GM19043 (cell line): ENCODE measurements at regions not wholly inside any gene's neighbourhood (a gene's known extent, or its start where the extent isn't known, plus 50 kb on each side); places are given as distances from the start of the nearest gene placed in this dataset.

Source experiments
- ATAC-seq: cut with Tn5 transposase; IDR thresholded peaks from one replicate; pipeline ENCODE4 v1.9.1; 2021; ENCODE audit warnings: low read depth; ENCODE audit not compliant: unreplicated experiment

GRCh38 chr1:214977110-214977509 lies 105.4 kb upstream of the KCNK2 start:
- no peak for ATAC-seq

GRCh38 chr1:214977700-214978374 lies 104.7 kb upstream of the KCNK2 start:
- ATAC-seq = no peak

GRCh38 chr1:214979191-214979590 lies 103.3 kb upstream of the KCNK2 start:
- ATAC-seq = no peak

DNA sequence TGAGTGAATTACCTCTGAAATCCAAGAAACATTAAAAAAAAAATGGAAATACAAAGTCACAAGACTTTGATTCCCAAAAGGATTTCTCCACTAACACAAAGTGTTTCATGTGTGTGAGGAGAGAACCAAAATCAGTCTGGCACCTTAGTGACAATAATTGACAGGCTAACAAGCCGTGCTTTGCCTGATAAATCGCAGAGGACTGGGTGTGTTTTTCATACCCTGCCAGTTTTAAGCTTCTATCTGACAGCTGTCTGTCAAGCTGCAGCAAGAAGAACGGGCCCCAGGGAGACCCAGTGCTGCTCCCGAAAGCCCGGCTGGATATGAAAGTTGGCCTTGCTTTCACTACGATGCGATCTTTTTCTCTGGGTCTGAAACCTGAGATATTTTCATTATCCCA lies 101.6 kb upstream of the KCNK2 start:
- ATAC-seq = no peak

DNA sequence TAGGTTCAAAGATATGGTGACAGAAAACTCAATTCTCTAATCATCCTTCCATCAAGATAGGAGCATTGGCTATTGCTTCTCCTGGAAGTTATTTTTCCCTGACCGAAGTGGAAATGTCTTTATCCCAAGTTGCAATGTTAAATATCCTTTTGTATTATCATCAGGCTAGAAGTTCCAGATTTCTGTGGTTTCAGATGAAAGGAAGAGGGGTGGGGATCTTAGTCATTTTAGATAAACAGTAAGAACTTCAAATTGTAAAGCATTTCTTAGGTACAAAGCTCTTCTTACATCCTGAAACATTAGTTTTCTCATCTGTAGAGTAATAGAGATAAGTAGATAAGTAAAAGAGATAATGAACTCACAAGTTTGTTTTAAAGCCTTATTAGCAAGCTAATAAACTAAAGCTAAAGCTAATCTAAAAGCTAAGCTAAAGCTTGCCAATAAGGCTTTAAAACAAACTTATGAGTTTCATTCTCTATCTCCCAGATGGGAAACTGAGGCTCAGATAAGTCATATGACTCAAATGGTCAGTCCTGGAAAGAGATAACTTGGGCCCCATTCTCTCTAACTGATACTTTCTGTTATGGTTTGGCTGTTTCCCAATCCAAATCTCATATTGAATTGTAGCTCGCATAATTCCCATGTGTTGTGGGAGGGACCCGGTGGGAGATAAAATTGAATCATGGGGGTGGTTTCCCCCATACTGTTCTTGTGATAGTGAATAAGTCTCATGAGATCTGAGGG lies 99.2 kb upstream of the KCNK2 start:
- ATAC-seq = no peak

DNA sequence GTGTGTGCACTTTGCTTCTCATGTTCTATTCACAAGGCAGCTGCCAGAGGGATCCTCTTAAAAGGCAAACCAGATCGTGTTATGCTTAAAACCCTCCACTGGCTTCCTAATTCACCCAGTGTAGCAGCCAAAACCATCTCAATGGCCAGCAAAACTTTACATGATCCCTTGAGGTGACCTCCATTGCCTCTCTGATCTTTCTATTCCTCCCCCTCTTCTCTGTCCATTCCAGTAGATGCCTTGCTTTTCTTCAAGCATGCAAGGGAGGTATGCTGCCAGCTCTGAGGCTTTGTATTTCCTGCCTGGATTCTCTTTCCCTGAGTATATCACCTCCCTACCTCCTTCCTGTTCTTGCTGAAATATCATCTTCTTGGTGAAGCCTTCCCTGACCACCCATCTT lies 93.2 kb upstream of the KCNK2 start:
- no peak for ATAC-seq

- no peak for ATAC-seq
Observed at GRCh38 chr1:214990619-214991018, 91.9 kb upstream of the KCNK2 start.

GRCh38 chr1:214991691-214992315 lies 90.7 kb upstream of the KCNK2 start:
- ATAC-seq = no peak

DNA sequence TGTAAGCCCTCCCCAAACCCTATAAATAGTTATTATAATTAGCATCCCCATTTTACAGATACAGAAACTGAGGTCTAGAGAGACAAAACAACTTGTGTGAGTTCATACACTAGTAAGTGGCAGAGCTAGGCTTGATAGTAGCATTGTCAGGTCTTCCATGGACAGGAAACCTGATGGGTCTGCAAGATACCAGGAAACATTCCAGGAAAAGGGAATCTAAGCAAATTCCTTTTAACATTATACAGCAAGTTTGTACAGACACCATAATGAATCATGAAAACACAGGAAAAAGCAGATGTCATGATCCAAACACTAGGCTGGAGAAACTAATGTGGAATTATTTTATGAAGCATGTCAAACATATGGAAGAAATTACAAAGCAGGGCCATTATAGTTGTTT lies 89.1 kb upstream of the KCNK2 start:
- no peak for ATAC-seq

DNA sequence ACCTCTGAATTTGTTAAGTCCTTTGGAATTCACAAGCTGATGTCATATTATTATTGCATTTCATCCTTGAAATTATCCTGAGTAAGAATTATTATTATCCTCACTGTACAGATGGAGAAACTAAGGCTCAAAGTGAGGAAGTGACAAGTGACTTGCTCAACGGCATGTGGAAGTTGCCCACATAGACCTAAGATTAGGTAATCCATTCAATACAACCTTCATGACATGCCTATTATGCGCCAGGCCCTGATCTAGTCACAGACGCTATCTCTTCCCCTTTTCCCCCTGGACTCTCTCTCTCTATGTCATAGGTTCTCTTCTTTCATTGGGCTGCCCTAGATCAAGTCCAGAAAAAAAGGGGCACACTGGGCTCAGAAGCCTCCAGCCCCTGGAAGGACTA lies 84.9 kb upstream of the KCNK2 start:
- ATAC-seq = no peak

DNA sequence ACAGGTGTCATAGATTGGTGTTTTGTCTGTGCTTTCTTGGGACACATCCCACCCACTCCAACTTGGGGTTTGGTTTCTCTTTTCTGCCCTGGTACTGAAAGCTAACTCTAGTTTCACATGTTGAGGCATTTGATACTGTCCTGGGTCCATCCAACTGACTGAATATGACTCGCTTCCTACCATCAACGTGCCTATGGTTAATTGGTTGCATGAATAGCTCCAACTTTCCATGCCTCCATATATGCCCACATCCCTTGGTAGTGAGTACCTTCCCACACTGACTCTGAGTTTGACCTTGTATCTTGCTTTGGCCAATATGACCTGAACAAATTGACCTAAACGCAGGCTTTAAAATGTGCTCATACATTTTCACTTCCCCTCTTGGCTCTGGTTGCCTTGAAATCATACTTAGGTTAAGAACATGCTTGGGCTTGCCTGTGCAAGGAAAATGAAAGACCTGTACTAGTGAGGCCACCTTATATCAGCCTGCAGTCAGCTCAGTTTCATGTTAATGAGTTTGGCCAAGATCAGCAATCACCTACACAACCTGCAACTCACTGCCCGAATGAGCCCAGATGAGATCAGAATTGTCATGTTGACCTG lies 81.0 kb upstream of the KCNK2 start:
- ATAC-seq = peak; percentile 90

DNA sequence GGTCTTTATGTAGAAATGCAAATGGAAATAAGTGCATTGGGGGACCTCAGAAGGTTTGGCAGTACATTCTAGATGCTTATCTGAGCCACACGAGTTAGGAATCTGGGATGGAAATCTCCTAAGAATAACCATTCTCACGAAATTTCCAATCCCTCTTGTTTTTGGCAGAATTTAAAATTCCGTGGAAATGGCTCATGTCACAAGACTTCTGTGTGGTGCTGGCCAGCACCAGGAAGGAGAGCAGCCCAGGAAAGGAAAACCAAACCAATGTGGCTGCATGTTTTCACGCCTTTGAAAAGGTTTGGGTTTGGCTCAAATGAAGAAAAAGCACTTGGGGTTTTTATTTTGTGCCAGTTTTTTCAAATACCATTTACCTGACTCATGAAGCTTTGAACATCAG lies 80.1 kb upstream of the KCNK2 start:
- ATAC-seq = no peak

GRCh38 chr1:215003686-215004085 lies 78.9 kb upstream of the KCNK2 start:
- ATAC-seq = no peak

GRCh38 chr1:215004121-215004827 lies 78.3 kb upstream of the KCNK2 start:
- ATAC-seq = no peak

GRCh38 chr1:215005078-215005477 lies 77.5 kb upstream of the KCNK2 start:
- no peak for ATAC-seq

- no peak for ATAC-seq
Observed at GRCh38 chr1:215005656-215006345, 76.7 kb upstream of the KCNK2 start.

DNA sequence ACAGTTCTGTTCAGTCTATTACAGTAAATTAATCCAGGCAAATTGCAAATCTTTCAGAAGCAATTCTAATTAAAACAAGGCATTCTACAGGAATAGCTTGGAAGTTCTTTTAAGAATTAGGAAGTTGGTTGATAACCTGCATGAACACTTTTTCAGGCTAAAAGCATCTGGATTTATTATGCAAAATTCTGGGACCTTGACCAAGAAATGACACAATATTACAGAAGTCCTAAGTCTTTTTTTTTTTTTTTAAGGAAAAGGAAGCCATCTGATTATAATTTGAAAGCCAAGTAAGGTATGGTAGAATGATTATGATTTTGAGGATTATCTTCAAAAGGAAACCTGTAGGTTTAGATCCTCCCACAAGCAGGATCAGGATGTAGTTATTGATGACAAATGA lies 74.7 kb upstream of the KCNK2 start:
- ATAC-seq = no peak

DNA sequence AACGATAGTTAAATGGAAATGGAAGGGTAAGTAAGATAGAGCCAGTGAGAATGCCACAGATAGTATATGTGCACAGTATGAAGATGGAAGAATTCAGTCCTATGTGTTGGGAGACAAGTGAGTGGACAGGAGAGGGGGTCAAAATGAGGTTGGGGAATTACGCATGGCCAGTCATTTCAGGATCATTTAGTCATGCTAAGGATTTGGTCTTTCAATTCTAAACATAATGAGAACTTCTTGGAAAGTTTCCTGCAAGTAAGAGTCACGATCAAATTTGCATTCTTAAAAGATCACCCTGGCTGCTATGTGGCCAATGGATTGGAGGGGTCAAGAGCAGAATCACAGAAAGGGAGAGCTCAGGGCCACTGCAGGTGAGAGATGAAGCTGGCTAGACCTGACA lies 64.0 kb upstream of the KCNK2 start:
- no peak for ATAC-seq

- ATAC-seq = no peak
Observed at GRCh38 chr1:215022204-215022603, 60.3 kb upstream of the KCNK2 start.

GRCh38 chr1:215022741-215023141 lies 59.8 kb upstream of the KCNK2 start:
- no peak for ATAC-seq
